ENCODE measurements at regions not wholly inside any gene's neighbourhood (a gene's known extent, or its start where the extent isn't known, plus 50 kb on each side); places are given as distances from the start of the nearest gene placed in this dataset.

- in situ Hi-C loops (cut with HindIII; ENCODE audit: low pct_unique_long_range_greater_than_20kb, low sequenced_read_pairs), result no loop called here
- DNase-seq (ENCODE audit: low read depth), result no peak
Measured at GRCh38 chr1:187076922-187077321, 248.2 kb downstream of the PLA2G4A start.

- in situ Hi-C loops (cut with HindIII; ENCODE audit: low pct_unique_long_range_greater_than_20kb, low sequenced_read_pairs), result no loop called here
- DNase-seq (ENCODE audit: low read depth), result no peak
Measured at GRCh38 chr1:187078321-187078720, 249.6 kb downstream of the PLA2G4A start.

GRCh38 chr1:187078916-187079315 lies 250.2 kb downstream of the PLA2G4A start:
- in situ Hi-C loops (cut with HindIII; ENCODE audit: low pct_unique_long_range_greater_than_20kb, low sequenced_read_pairs), result no loop called here
- DNase-seq (ENCODE audit: low read depth), result no peak

GRCh38 chr1:187079330-187079729 lies 250.6 kb downstream of the PLA2G4A start:
- in situ Hi-C loops (cut with HindIII; ENCODE audit: low pct_unique_long_range_greater_than_20kb, low sequenced_read_pairs), result no loop called here

GRCh38 chr1:187091666-187092065 lies 262.9 kb downstream of the PLA2G4A start:
- peak; percentile 13 for DNase-seq (ENCODE audit: low read depth)

More at GRCh38 chr1:187079330-187079729, 250.6 kb downstream of the PLA2G4A start:
- DNase-seq (ENCODE audit: low read depth), result no peak

GRCh38 chr1:187092104-187092503 lies 263.4 kb downstream of the PLA2G4A start:
- DNase-seq (ENCODE audit: low read depth), result no peak
- in situ Hi-C loops (cut with HindIII; ENCODE audit: low pct_unique_long_range_greater_than_20kb, low sequenced_read_pairs), result no loop called here

More at GRCh38 chr1:187091666-187092065, 262.9 kb downstream of the PLA2G4A start:
- in situ Hi-C loops (cut with HindIII; ENCODE audit: low pct_unique_long_range_greater_than_20kb, low sequenced_read_pairs), result no loop called here

- in situ Hi-C loops (cut with HindIII; ENCODE audit: low pct_unique_long_range_greater_than_20kb, low sequenced_read_pairs), result no loop called here
- no peak for DNase-seq (ENCODE audit: low read depth)
Measured at GRCh38 chr1:187096689-187097088, 267.9 kb downstream of the PLA2G4A start.

- in situ Hi-C loops (cut with HindIII; ENCODE audit: low pct_unique_long_range_greater_than_20kb, low sequenced_read_pairs), result no loop called here
- DNase-seq (ENCODE audit: low read depth), result no peak
Measured at GRCh38 chr1:187110351-187110750, 281.6 kb downstream of the PLA2G4A start.

- no peak for DNase-seq (ENCODE audit: low read depth)
- in situ Hi-C loops (cut with HindIII; ENCODE audit: low pct_unique_long_range_greater_than_20kb, low sequenced_read_pairs), result no loop called here
Measured at GRCh38 chr1:187114792-187115191, 286.0 kb downstream of the PLA2G4A start.

- no peak for DNase-seq (ENCODE audit: low read depth)
- in situ Hi-C loops (cut with HindIII; ENCODE audit: low pct_unique_long_range_greater_than_20kb, low sequenced_read_pairs), result no loop called here
Measured at GRCh38 chr1:187121661-187122060, 292.9 kb downstream of the PLA2G4A start.

GRCh38 chr1:187122566-187122965 lies 293.8 kb downstream of the PLA2G4A start:
- in situ Hi-C loops (cut with HindIII; ENCODE audit: low pct_unique_long_range_greater_than_20kb, low sequenced_read_pairs), result no loop called here
- DNase-seq (ENCODE audit: low read depth), result no peak

- in situ Hi-C loops (cut with HindIII; ENCODE audit: low pct_unique_long_range_greater_than_20kb, low sequenced_read_pairs), result no loop called here
- no peak for DNase-seq (ENCODE audit: low read depth)
Measured at GRCh38 chr1:187129132-187129531, 300.4 kb downstream of the PLA2G4A start.

GRCh38 chr1:187143783-187144182 lies 315.0 kb downstream of the PLA2G4A start:
- in situ Hi-C loops (cut with HindIII; ENCODE audit: low pct_unique_long_range_greater_than_20kb, low sequenced_read_pairs), result no loop called here
- no peak for DNase-seq (ENCODE audit: low read depth)

GRCh38 chr1:187146388-187146787 lies 317.6 kb downstream of the PLA2G4A start:
- DNase-seq (ENCODE audit: low read depth), result no peak
- in situ Hi-C loops (cut with HindIII; ENCODE audit: low pct_unique_long_range_greater_than_20kb, low sequenced_read_pairs), result no loop called here

GRCh38 chr1:187151555-187151954 lies 322.8 kb downstream of the PLA2G4A start:
- no peak for DNase-seq (ENCODE audit: low read depth)
- in situ Hi-C loops (cut with HindIII; ENCODE audit: low pct_unique_long_range_greater_than_20kb, low sequenced_read_pairs), result no loop called here

- DNase-seq (ENCODE audit: low read depth), result no peak
- in situ Hi-C loops (cut with HindIII; ENCODE audit: low pct_unique_long_range_greater_than_20kb, low sequenced_read_pairs), result no loop called here
Measured at GRCh38 chr1:187153047-187153446, 324.3 kb downstream of the PLA2G4A start.

- in situ Hi-C loops (cut with HindIII; ENCODE audit: low pct_unique_long_range_greater_than_20kb, low sequenced_read_pairs), result no loop called here
Measured at GRCh38 chr1:187157115-187157514, 328.4 kb downstream of the PLA2G4A start.

GRCh38 chr1:187157552-187157951 lies 328.8 kb downstream of the PLA2G4A start:
- in situ Hi-C loops (cut with HindIII; ENCODE audit: low pct_unique_long_range_greater_than_20kb, low sequenced_read_pairs), result no loop called here
- no peak for DNase-seq (ENCODE audit: low read depth)

More at GRCh38 chr1:187157115-187157514, 328.4 kb downstream of the PLA2G4A start:
- DNase-seq (ENCODE audit: low read depth), result no peak

- in situ Hi-C loops (cut with HindIII; ENCODE audit: low pct_unique_long_range_greater_than_20kb, low sequenced_read_pairs), result no loop called here
- DNase-seq (ENCODE audit: low read depth), result no peak
Measured at GRCh38 chr1:187167555-187167954, 338.8 kb downstream of the PLA2G4A start.

- in situ Hi-C loops (cut with HindIII; ENCODE audit: low pct_unique_long_range_greater_than_20kb, low sequenced_read_pairs), result no loop called here
- DNase-seq (ENCODE audit: low read depth), result no peak
Measured at GRCh38 chr1:187168297-187168696, 339.5 kb downstream of the PLA2G4A start.

- no peak for DNase-seq (ENCODE audit: low read depth)
- in situ Hi-C loops (cut with HindIII; ENCODE audit: low pct_unique_long_range_greater_than_20kb, low sequenced_read_pairs), result no loop called here
Measured at GRCh38 chr1:187185389-187185788, 356.6 kb downstream of the PLA2G4A start.
